NCI-H82 treated with DMSO at 0.1 percent for 48 hours (cell line): ENCODE measurements at regions not wholly inside any gene's neighbourhood (a gene's known extent, or its start where the extent isn't known, plus 50 kb on each side); places are given as distances from the start of the nearest gene placed in this dataset.

ENCODE experiments used
- DNase-seq: peaks from one replicate; lab custom pipeline; 2025; ENCODE audit not compliant: unreplicated experiment; lab: John Stamatoyannopoulos, UW

- no peak for DNase-seq
Measured at GRCh38 chr14:41409806-41410205, 196.9 kb upstream of the LRFN5 start.

- DNase-seq = no peak
Measured at GRCh38 chr14:41404126-41404525, 202.6 kb upstream of the LRFN5 start.

GRCh38 chr14:41403360-41403759 is 203.3 kb upstream of the LRFN5 start:
- DNase-seq = no peak

GRCh38 chr14:41397926-41398325 is 208.8 kb upstream of the LRFN5 start:
- no peak for DNase-seq

- no peak for DNase-seq
Measured at GRCh38 chr14:41393512-41393911, 213.2 kb upstream of the LRFN5 start.

- DNase-seq = no peak
Measured at GRCh38 chr14:41392226-41392625, 214.4 kb upstream of the LRFN5 start.

GRCh38 chr14:41389355-41389754 is 217.3 kb upstream of the LRFN5 start:
- no peak for DNase-seq

GRCh38 chr14:41385797-41386196 is 220.9 kb upstream of the LRFN5 start:
- no peak for DNase-seq

GRCh38 chr14:41380017-41380416 is 226.7 kb upstream of the LRFN5 start:
- DNase-seq = no peak

- no peak for DNase-seq
Measured at GRCh38 chr14:41378526-41378925, 228.2 kb upstream of the LRFN5 start.

GRCh38 chr14:41377932-41378331 is 228.7 kb upstream of the LRFN5 start:
- no peak for DNase-seq

GRCh38 chr14:41374092-41374491 is 232.6 kb upstream of the LRFN5 start:
- DNase-seq = no peak

GRCh38 chr14:41362139-41362538 is 244.5 kb upstream of the LRFN5 start:
- no peak for DNase-seq

- DNase-seq = no peak
Measured at GRCh38 chr14:41360126-41360525, 246.6 kb upstream of the LRFN5 start.

- no peak for DNase-seq
Measured at GRCh38 chr14:41355866-41356265, 250.8 kb upstream of the LRFN5 start.

GRCh38 chr14:41350476-41350875 is 256.2 kb upstream of the LRFN5 start:
- DNase-seq = no peak

- no peak for DNase-seq
Measured at GRCh38 chr14:41349289-41349910, 257.3 kb upstream of the LRFN5 start.

GRCh38 chr14:41343857-41344256 is 262.8 kb upstream of the LRFN5 start:
- DNase-seq = no peak

GRCh38 chr14:41313196-41313595 is 293.5 kb upstream of the LRFN5 start:
- DNase-seq = no peak

GRCh38 chr14:41303506-41303905 is 303.2 kb upstream of the LRFN5 start:
- no peak for DNase-seq

- no peak for DNase-seq
Measured at GRCh38 chr14:41302776-41303175, 303.9 kb upstream of the LRFN5 start.

GRCh38 chr14:41299924-41300323 is 306.8 kb upstream of the LRFN5 start:
- DNase-seq = no peak

- DNase-seq = no peak
Measured at GRCh38 chr14:41298328-41298690, 308.4 kb upstream of the LRFN5 start.
